Stomach smooth muscle (tissue), 2 donors: ENCODE measurements at regions not wholly inside any gene's neighbourhood (a gene's known extent, or its start where the extent isn't known, plus 50 kb on each side); places are given as distances from the start of the nearest gene placed in this dataset.

Experiments used
- H3K27ac ChIP-seq: one replicate; pipeline ENCODE4 v1.7.0; 2013; ENCODE audit warnings: mild to moderate bottlenecking, low read length, inconsistent platforms
- H3K27me3 ChIP-seq, 2 donors: one replicate each; pipeline ENCODE4 v1.7.0; 2013; ENCODE audit warnings: low read length in 2 of 2; ENCODE audit not compliant: insufficient read depth in 2 of 2, control insufficient read depth in 1 of 2
- H3K36me3 ChIP-seq, 2 donors: one replicate each; pipeline ENCODE4 v1.7.0; 2013; ENCODE audit warnings: low read length in 2 of 2; ENCODE audit not compliant: control insufficient read depth in 2 of 2, insufficient read depth in 2 of 2
- H3K4me1 ChIP-seq: one replicate; pipeline ENCODE4 v1.7.0; 2013; ENCODE audit warnings: low read length; ENCODE audit not compliant: control insufficient read depth, insufficient read depth
- H3K4me3 ChIP-seq, 2 donors: one replicate each; pipeline ENCODE4 v1.7.0; 2013; ENCODE audit warnings: low read length in 2 of 2
- H3K9ac ChIP-seq, 2 donors: one replicate each; pipeline ENCODE4 v1.7.0; 2013; ENCODE audit warnings: low read length in 2 of 2, mild to moderate bottlenecking in 1 of 2
- H3K9me3 ChIP-seq, 2 donors: one replicate each; pipeline ENCODE4 v1.7.0; 2013; ENCODE audit warnings: low read length in 2 of 2; ENCODE audit not compliant: control insufficient read depth in 2 of 2
- donor health status: healthy.
- donor health status: Pancreatic carcinoma.

- H3K4me3 ChIP-seq, result no peak overlapping the region
- H3K27me3 ChIP-seq, result no peaks in the 10 kb centered on the region
- H3K27ac ChIP-seq, result no peak overlapping the region
- no peaks in the 10 kb centered on the region for H3K9me3 ChIP-seq
- no peaks in the 10 kb centered on the region for H3K36me3 ChIP-seq
- no peak overlapping the region for H3K9ac ChIP-seq
- no peaks in the 10 kb centered on the region for H3K4me1 ChIP-seq
Measured at GRCh38 chr11:25988178-25988577, 343.8 kb upstream of the ANO3 start.

GRCh38 chr11:25990406-25990805 lies 341.5 kb upstream of the ANO3 start:
- H3K36me3 ChIP-seq, result no peaks in the 10 kb centered on the region
- H3K9ac ChIP-seq, result no peak overlapping the region
- H3K27me3 ChIP-seq, result no peaks in the 10 kb centered on the region
- no peak overlapping the region for H3K4me3 ChIP-seq
- H3K27ac ChIP-seq, result no peak overlapping the region
- no peaks in the 10 kb centered on the region for H3K4me1 ChIP-seq
- no peaks in the 10 kb centered on the region for H3K9me3 ChIP-seq

- H3K9ac ChIP-seq, result no peak overlapping the region
- H3K36me3 ChIP-seq, result no peaks in the 10 kb centered on the region
- no peak overlapping the region for H3K27ac ChIP-seq
- H3K4me3 ChIP-seq, result no peak overlapping the region
- H3K9me3 ChIP-seq, result no peaks in the 10 kb centered on the region
- no peaks in the 10 kb centered on the region for H3K27me3 ChIP-seq
- H3K4me1 ChIP-seq, result no peaks in the 10 kb centered on the region
Measured at GRCh38 chr11:25991476-25991875, 340.5 kb upstream of the ANO3 start.

- H3K9me3 ChIP-seq, result no peaks in the 10 kb centered on the region
- no peaks in the 10 kb centered on the region for H3K36me3 ChIP-seq
- no peak overlapping the region for H3K9ac ChIP-seq
- no peak overlapping the region for H3K27ac ChIP-seq
- no peaks in the 10 kb centered on the region for H3K27me3 ChIP-seq
- no peak overlapping the region for H3K4me3 ChIP-seq
- H3K4me1 ChIP-seq, result no peaks in the 10 kb centered on the region
Measured at GRCh38 chr11:25992294-25992693, 339.6 kb upstream of the ANO3 start.

- no peaks in the 10 kb centered on the region for H3K36me3 ChIP-seq
- H3K9me3 ChIP-seq, result no peaks in the 10 kb centered on the region
- H3K27ac ChIP-seq, result no peak overlapping the region
Measured at GRCh38 chr11:25993016-25993415, 338.9 kb upstream of the ANO3 start.

GRCh38 chr11:26011474-26011873 lies 320.5 kb upstream of the ANO3 start:
- H3K4me1 ChIP-seq, result no peaks in the 10 kb centered on the region
- no peak overlapping the region for H3K9ac ChIP-seq
- H3K27me3 ChIP-seq, result no peaks in the 10 kb centered on the region
- H3K9me3 ChIP-seq, result no peaks in the 10 kb centered on the region
- H3K4me3 ChIP-seq, result no peak overlapping the region
- no peak overlapping the region for H3K27ac ChIP-seq
- no peaks in the 10 kb centered on the region for H3K36me3 ChIP-seq

More at GRCh38 chr11:25993016-25993415, 338.9 kb upstream of the ANO3 start:
- Histone ChIP-seq H3K9ac (no peak overlapping the region), H3K4me3 (no peak overlapping the region), H3K27me3 (no peaks in the 10 kb centered on the region), H3K4me1 (no peaks in the 10 kb centered on the region)

GRCh38 chr11:26014456-26015115 lies 317.3 kb upstream of the ANO3 start:
- H3K27ac ChIP-seq, result no peak overlapping the region
- no peaks in the 10 kb centered on the region for H3K9me3 ChIP-seq
- H3K9ac ChIP-seq, result no peak overlapping the region
- no peaks in the 10 kb centered on the region for H3K36me3 ChIP-seq
- no peak overlapping the region for H3K4me3 ChIP-seq
- H3K27me3 ChIP-seq, result no peaks in the 10 kb centered on the region
- H3K4me1 ChIP-seq, result no peaks in the 10 kb centered on the region

GRCh38 chr11:26017322-26017860 lies 314.5 kb upstream of the ANO3 start:
- no peak overlapping the region for H3K4me3 ChIP-seq

GRCh38 chr11:26017903-26018302 lies 314.0 kb upstream of the ANO3 start:
- Histone ChIP-seq H3K36me3 (no peaks in the 10 kb centered on the region), H3K9ac (no peak overlapping the region), H3K9me3 (no peaks in the 10 kb centered on the region), H3K27me3 (no peaks in the 10 kb centered on the region), H3K27ac (no peak overlapping the region), H3K4me1 (no peaks in the 10 kb centered on the region), H3K4me3 (no peak overlapping the region)

More at GRCh38 chr11:26017322-26017860, 314.5 kb upstream of the ANO3 start:
- Histone ChIP-seq H3K4me1 (no peaks in the 10 kb centered on the region), H3K9me3 (no peaks in the 10 kb centered on the region), H3K27me3 (no peaks in the 10 kb centered on the region), H3K9ac (no peak overlapping the region), H3K27ac (no peak overlapping the region), H3K36me3 (no peaks in the 10 kb centered on the region)

GRCh38 chr11:26018336-26018735 lies 313.6 kb upstream of the ANO3 start:
- H3K9me3 ChIP-seq, result no peaks in the 10 kb centered on the region
- H3K9ac ChIP-seq, result no peak overlapping the region
- H3K27ac ChIP-seq, result no peak overlapping the region
- H3K36me3 ChIP-seq, result no peaks in the 10 kb centered on the region
- no peaks in the 10 kb centered on the region for H3K27me3 ChIP-seq
- H3K4me1 ChIP-seq, result no peaks in the 10 kb centered on the region
- H3K4me3 ChIP-seq, result no peak overlapping the region

- no peak overlapping the region for H3K9ac ChIP-seq
- H3K27me3 ChIP-seq, result no peaks in the 10 kb centered on the region
- H3K4me1 ChIP-seq, result no peaks in the 10 kb centered on the region
- H3K4me3 ChIP-seq, result no peak overlapping the region
- H3K36me3 ChIP-seq, result no peaks in the 10 kb centered on the region
- no peaks in the 10 kb centered on the region for H3K9me3 ChIP-seq
- H3K27ac ChIP-seq, result no peak overlapping the region
Measured at GRCh38 chr11:26019386-26019785, 312.5 kb upstream of the ANO3 start.
